ENCODE measurements at regions not wholly inside any gene's neighbourhood (a gene's known extent, or its start where the extent isn't known, plus 50 kb on each side); places are given as distances from the start of the nearest gene placed in this dataset.

DNA sequence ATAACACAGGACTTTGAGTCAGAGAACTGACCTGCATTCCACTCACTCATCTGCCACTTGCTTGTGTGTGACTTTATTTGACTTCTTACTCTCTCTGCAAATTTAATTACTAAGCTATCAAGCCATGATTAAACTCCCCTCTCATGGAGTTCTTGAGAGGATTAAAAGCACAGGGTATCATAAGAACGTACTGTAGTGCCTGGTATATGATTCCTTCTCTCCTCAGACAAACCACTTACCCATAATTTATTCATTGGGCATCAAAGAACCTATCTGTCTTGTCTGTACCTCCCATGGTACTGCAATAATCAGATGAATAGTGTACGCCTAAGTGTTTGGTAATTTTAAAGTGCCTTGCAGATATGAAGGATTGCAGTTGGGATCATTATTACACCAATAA, 130.6 kb upstream of the UBASH3B start:
- Histone ChIP-seq H2AK9ac (replicated peaks; ENCODE audit: low read depth, low read length, poor library complexity) (no peak overlapping the region), H4K8ac (ENCODE audit: low read depth in 2 of 2, low read length in 2 of 2) (no peak overlapping the region), H3K4me2 (ENCODE audit: low read depth, low read length) (no peak overlapping the region), H3K27ac (ENCODE audit: insufficient read depth, low read length) (no peak overlapping the region), H3K14ac (replicated peaks; ENCODE audit: low read depth, low read length) (no peak overlapping the region), H3K79me1 (ENCODE audit: low read depth in 1 of 2, low read length in 2 of 2) (no peaks in the 10 kb centered on the region), H3K18ac (ENCODE audit: low read depth, low read length) (no peak overlapping the region), H4K5ac (ENCODE audit: low read depth, low read length) (no peak overlapping the region), H2BK15ac (ENCODE audit: low read depth, low read length) (no peak overlapping the region), H3K23ac (ENCODE audit: low read depth, low read length) (no peak overlapping the region), H3K36me3 (ENCODE audit: control insufficient read depth, insufficient read depth, low read length) (no peaks in the 10 kb centered on the region), H2AFZ (replicated peaks; ENCODE audit: low read length, poor library complexity) (no peak overlapping the region), H2BK20ac (ENCODE audit: low read depth, low read length) (no peak overlapping the region), H2AK5ac (ENCODE audit: low read depth, low read length) (no peak overlapping the region), H3K4me3 (ENCODE audit: insufficient read depth, low read depth, low read length) (no peak overlapping the region), H3K9me1 (ENCODE audit: insufficient read depth, low read length) (no peaks in the 10 kb centered on the region), H3K9me3 (ENCODE audit: control insufficient read depth, insufficient read depth, low read length) (no peaks in the 10 kb centered on the region), H3K4me1 (ENCODE audit: control insufficient read depth, insufficient read depth, low read length) (no peaks in the 10 kb centered on the region; the same call in 1 of the 2 replicates), H3K27me3 (ENCODE audit: control insufficient read depth, insufficient read depth, low read length) (peaks cover 11% of the 10 kb centered on the region), H4K91ac (ENCODE audit: insufficient read depth, low read depth, low read length) (no peak overlapping the region), H3K4ac (ENCODE audit: low read depth, low read length) (no peak overlapping the region), H2BK120ac (ENCODE audit: low read depth, low read length) (no peak overlapping the region), H2BK5ac (ENCODE audit: low read depth, low read length, poor library complexity, severe bottlenecking) (no peak overlapping the region), H3K9ac (ENCODE audit: low read depth, low read length) (no peak overlapping the region), H3K56ac (ENCODE audit: extremely low read depth, insufficient read depth, low read length) (no peak overlapping the region), H4K20me1 (ENCODE audit: insufficient read depth, low read length) (no peaks in the 10 kb centered on the region)
- ChIA-PET CTCF (no interaction called here), POLR2A (ENCODE audit: unreplicated experiment) (no interaction called here)
- intact Hi-C loops (cut with micrococcal nuclease) = no loop called here
- TF ChIP-seq, protein P1, sequence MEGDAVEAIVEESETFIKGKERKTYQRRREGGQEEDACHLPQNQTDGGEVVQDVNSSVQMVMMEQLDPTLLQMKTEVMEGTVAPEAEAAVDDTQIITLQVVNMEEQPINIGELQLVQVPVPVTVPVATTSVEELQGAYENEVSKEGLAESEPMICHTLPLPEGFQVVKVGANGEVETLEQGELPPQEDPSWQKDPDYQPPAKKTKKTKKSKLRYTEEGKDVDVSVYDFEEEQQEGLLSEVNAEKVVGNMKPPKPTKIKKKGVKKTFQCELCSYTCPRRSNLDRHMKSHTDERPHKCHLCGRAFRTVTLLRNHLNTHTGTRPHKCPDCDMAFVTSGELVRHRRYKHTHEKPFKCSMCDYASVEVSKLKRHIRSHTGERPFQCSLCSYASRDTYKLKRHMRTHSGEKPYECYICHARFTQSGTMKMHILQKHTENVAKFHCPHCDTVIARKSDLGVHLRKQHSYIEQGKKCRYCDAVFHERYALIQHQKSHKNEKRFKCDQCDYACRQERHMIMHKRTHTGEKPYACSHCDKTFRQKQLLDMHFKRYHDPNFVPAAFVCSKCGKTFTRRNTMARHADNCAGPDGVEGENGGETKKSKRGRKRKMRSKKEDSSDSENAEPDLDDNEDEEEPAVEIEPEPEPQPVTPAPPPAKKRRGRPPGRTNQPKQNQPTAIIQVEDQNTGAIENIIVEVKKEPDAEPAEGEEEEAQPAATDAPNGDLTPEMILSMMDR (conservative IDR thresholded peaks at IDR 0.05; ENCODE audit: low read depth, low read length) = no peak
- TF ChIP-seq CEBPB (IDR thresholded peaks at IDR 0.05; ENCODE audit: low read depth, low read length) (no peak), RCOR1 (IDR thresholded peaks at IDR 0.05; ENCODE audit: insufficient replicate concordance, low read length) (no peak), RFX5 (IDR thresholded peaks at IDR 0.05; ENCODE audit: low read depth, low read length) (no peak), MXI1 (IDR thresholded peaks at IDR 0.05; ENCODE audit: borderline replicate concordance, low read depth, low read length) (no peak), MAFK (IDR thresholded peaks at IDR 0.05; ENCODE audit: low read depth, low read length) (no peak), BHLHE40 (IDR thresholded peaks at IDR 0.05; ENCODE audit: low read depth, low read length) (no peak), RAD21 (IDR thresholded peaks at IDR 0.05; ENCODE audit: low read length) (no peak), MAZ (IDR thresholded peaks at IDR 0.05; ENCODE audit: borderline replicate concordance, low read depth, low read length) (no peak), NFE2L2 (IDR thresholded peaks at IDR 0.05; ENCODE audit: low read depth, low read length) (no peak)
- TF ChIP-seq, protein P2, sequence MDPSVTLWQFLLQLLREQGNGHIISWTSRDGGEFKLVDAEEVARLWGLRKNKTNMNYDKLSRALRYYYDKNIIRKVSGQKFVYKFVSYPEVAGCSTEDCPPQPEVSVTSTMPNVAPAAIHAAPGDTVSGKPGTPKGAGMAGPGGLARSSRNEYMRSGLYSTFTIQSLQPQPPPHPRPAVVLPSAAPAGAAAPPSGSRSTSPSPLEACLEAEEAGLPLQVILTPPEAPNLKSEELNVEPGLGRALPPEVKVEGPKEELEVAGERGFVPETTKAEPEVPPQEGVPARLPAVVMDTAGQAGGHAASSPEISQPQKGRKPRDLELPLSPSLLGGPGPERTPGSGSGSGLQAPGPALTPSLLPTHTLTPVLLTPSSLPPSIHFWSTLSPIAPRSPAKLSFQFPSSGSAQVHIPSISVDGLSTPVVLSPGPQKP (IDR thresholded peaks at IDR 0.05; ENCODE audit: borderline replicate concordance, low read depth, low read length) = no peak
- TF ChIP-seq, protein P3, sequence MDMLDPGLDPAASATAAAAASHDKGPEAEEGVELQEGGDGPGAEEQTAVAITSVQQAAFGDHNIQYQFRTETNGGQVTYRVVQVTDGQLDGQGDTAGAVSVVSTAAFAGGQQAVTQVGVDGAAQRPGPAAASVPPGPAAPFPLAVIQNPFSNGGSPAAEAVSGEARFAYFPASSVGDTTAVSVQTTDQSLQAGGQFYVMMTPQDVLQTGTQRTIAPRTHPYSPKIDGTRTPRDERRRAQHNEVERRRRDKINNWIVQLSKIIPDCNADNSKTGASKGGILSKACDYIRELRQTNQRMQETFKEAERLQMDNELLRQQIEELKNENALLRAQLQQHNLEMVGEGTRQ (IDR thresholded peaks at IDR 0.05; ENCODE audit: low read depth, low read length) = no peak
- no TSS peak for BruUV-seq (replicated peaks)
- in situ Hi-C loops (cut with MboI; ENCODE audit: low sequenced_read_pairs) = loop anchor here (25.0 kb wide), 1 partner anchor 1213 kb away; no protein-coding TSS in a partner anchor
- dilution Hi-C loops (cut with HindIII; ENCODE audit: low sequenced_read_pairs, unreplicated experiment) = no loop called here
- DNase-seq (no peak), ATAC-seq (ENCODE audit: low read depth) (no peak)
- no CpG with 5 or more reads among the region's 2 CpGs for WGBS, 2 experiments (ENCODE audit: extremely low coverage in 2 of 2, insufficient read length in 1 of 2)
